ENCODE measurements at regions not wholly inside any gene's neighbourhood (a gene's known extent, or its start where the extent isn't known, plus 50 kb on each side); places are given as distances from the start of the nearest gene placed in this dataset.

DNA sequence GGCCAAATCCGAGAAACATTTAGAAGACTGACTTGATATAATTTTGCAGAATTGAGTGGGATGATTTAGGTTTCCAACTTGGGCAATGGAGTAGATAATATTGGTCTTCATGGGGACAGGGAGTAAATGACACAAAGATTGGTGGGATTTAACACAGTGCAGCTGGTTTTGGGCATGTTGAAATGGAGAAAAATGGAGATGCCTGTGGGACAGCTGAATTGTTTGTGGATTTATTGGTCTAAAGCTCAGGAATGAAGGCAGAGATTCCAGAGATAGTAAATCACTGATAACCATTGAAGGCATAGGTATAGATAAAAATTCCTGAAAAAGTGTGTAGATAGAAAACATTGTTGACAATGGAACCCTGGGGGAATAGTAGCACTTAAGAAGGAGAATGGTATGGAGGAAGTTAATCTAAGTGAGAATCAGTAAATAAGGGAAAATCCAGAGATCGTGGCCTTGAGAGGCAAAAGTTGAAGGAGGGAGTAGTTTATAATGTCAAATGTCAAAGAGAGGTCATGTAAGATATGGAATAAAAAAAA lies 120.9 kb upstream of the ATP2B1 start:
- TF ChIP-seq, protein P1, sequence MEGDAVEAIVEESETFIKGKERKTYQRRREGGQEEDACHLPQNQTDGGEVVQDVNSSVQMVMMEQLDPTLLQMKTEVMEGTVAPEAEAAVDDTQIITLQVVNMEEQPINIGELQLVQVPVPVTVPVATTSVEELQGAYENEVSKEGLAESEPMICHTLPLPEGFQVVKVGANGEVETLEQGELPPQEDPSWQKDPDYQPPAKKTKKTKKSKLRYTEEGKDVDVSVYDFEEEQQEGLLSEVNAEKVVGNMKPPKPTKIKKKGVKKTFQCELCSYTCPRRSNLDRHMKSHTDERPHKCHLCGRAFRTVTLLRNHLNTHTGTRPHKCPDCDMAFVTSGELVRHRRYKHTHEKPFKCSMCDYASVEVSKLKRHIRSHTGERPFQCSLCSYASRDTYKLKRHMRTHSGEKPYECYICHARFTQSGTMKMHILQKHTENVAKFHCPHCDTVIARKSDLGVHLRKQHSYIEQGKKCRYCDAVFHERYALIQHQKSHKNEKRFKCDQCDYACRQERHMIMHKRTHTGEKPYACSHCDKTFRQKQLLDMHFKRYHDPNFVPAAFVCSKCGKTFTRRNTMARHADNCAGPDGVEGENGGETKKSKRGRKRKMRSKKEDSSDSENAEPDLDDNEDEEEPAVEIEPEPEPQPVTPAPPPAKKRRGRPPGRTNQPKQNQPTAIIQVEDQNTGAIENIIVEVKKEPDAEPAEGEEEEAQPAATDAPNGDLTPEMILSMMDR (IDR thresholded peaks at IDR 0.05) = no peak
- TF ChIP-seq POLR2A (IDR thresholded peaks at IDR 0.05) (no peak), EP300 (IDR thresholded peaks at IDR 0.05) (no peak)

Measured in gastroesophageal sphincter (tissue), 3 donors.